ENCODE measurements at regions not wholly inside any gene's neighbourhood (a gene's known extent, or its start where the extent isn't known, plus 50 kb on each side); places are given as distances from the start of the nearest gene placed in this dataset.

GRCh38 chr20:48196486-48196885 lies 411.2 kb upstream of the SULF2 start:
- Mint-ChIP-seq H3K4me3 (no peak overlapping the region), H3K27ac (no peak overlapping the region), H3K27me3 (ENCODE audit: low read depth in 3 of 3) (peaks cover 2 to 10% (median 9%) of the 10 kb centered on the region in 3 donors), H3K4me1 (no peaks in the 10 kb centered on the region), H3K36me3 (no peaks in the 10 kb centered on the region), H3K9me3 (peaks cover 0 to 1% (median 0%) of the 10 kb centered on the region in 7 donors)
- H3K9ac ChIP-seq (ENCODE audit: insufficient read depth, low read length, poor library complexity, severe bottlenecking), result no peak overlapping the region
- no peaks in the 10 kb centered on the region for H3K36me3 ChIP-seq (replicated peaks in 1 of 2; ENCODE audit: control insufficient read depth in 1 of 2, insufficient read depth in 2 of 2, low read length in 2 of 2)
- no peak overlapping the region for H2AFZ ChIP-seq (ENCODE audit: insufficient read depth, low read depth, low read length, poor library complexity, severe bottlenecking)
- DNase-seq, result no peak
- H3K27me3 ChIP-seq (ENCODE audit: control insufficient read depth in 2 of 2, insufficient read depth in 2 of 2, low read length in 2 of 2), result no peaks in the 10 kb centered on the region
- H3K4me3 ChIP-seq (replicated peaks in 1 of 3; ENCODE audit: low read depth in 2 of 3, low read length in 3 of 3), result no peak overlapping the region
- no peaks in the 10 kb centered on the region for H3K79me2 ChIP-seq (ENCODE audit: insufficient read depth, low read length)
- no peak overlapping the region for H3K4me2 ChIP-seq (replicated peaks; ENCODE audit: extremely low read depth, low read length, poor library complexity, severe bottlenecking)
- no peaks in the 10 kb centered on the region for H3K4me1 ChIP-seq (ENCODE audit: control insufficient read depth in 1 of 2, insufficient read depth in 2 of 2, low read length in 2 of 2)
- no peaks in the 10 kb centered on the region for H4K20me1 ChIP-seq (ENCODE audit: insufficient read depth, low read length)
- no peak overlapping the region for H3K27ac ChIP-seq (ENCODE audit: low read depth in 1 of 2, low read length in 2 of 2)
- 91% methylated on average over 6 of the region's 10 CpGs for WGBS (ENCODE audit: insufficient coverage)
- H3K9me3 ChIP-seq (replicated peaks in 1 of 2; ENCODE audit: control insufficient read depth in 1 of 2, insufficient read depth in 1 of 2, low read length in 2 of 2), result no peaks in the 10 kb centered on the region
- TF ChIP-seq CTCF (IDR thresholded peaks at IDR 0.05), result no peak
- intact Hi-C loops (cut with micrococcal nuclease), result no loop called here

GRCh38 chr20:48196001-48196400 lies 410.7 kb upstream of the SULF2 start:
- Histone ChIP-seq H3K79me2 (ENCODE audit: insufficient read depth, low read length) (no peaks in the 10 kb centered on the region), H3K9ac (ENCODE audit: insufficient read depth, low read length, poor library complexity, severe bottlenecking) (no peak overlapping the region), H3K27me3 (ENCODE audit: control insufficient read depth in 2 of 2, insufficient read depth in 2 of 2, low read length in 2 of 2) (no peaks in the 10 kb centered on the region), H2AFZ (ENCODE audit: insufficient read depth, low read depth, low read length, poor library complexity, severe bottlenecking) (no peak overlapping the region), H3K4me3 (replicated peaks in 1 of 3; ENCODE audit: low read depth in 2 of 3, low read length in 3 of 3) (no peak overlapping the region), H3K27ac (ENCODE audit: low read depth in 1 of 2, low read length in 2 of 2) (no peak overlapping the region), H3K36me3 (replicated peaks in 1 of 2; ENCODE audit: control insufficient read depth in 1 of 2, insufficient read depth in 2 of 2, low read length in 2 of 2) (no peaks in the 10 kb centered on the region), H3K4me2 (replicated peaks; ENCODE audit: extremely low read depth, low read length, poor library complexity, severe bottlenecking) (no peak overlapping the region), H3K9me3 (replicated peaks in 1 of 2; ENCODE audit: control insufficient read depth in 1 of 2, insufficient read depth in 1 of 2, low read length in 2 of 2) (no peaks in the 10 kb centered on the region), H4K20me1 (ENCODE audit: insufficient read depth, low read length) (no peaks in the 10 kb centered on the region), H3K4me1 (ENCODE audit: control insufficient read depth in 1 of 2, insufficient read depth in 2 of 2, low read length in 2 of 2) (no peaks in the 10 kb centered on the region)
- intact Hi-C loops (cut with micrococcal nuclease), result no loop called here
- Mint-ChIP-seq H3K4me3 (no peak overlapping the region), H3K27ac (no peak overlapping the region), H3K36me3 (no peaks in the 10 kb centered on the region), H3K27me3 (ENCODE audit: low read depth in 3 of 3) (peaks cover 3 to 10% (median 9%) of the 10 kb centered on the region in 3 donors), H3K4me1 (no peaks in the 10 kb centered on the region), H3K9me3 (peaks cover 0 to 1% (median 0%) of the 10 kb centered on the region in 7 donors)
- DNase-seq, result no peak
- WGBS (ENCODE audit: insufficient coverage), result 74% methylated on average over 4 of the region's 5 CpGs
- no peak for TF ChIP-seq CTCF (IDR thresholded peaks at IDR 0.05)

Measured in CD14-positive monocyte (primary cell).